Activated T-cell treated with anti-CD3 and anti-CD28 coated beads, Interleukin-2, amount 50 U/mL, for 4 hours (primary cell): ENCODE measurements at regions not wholly inside any gene's neighbourhood (a gene's known extent, or its start where the extent isn't known, plus 50 kb on each side); places are given as distances from the start of the nearest gene placed in this dataset.

Experiments used
- ATAC-seq, 2 donors: fragments of 200-7000 bp; cut with Tn5 transposase; one replicate each; pipeline ENCODE4 v1.10.0; 2021
- DNase-seq: peaks from one replicate; pipeline ENCODE4 v3.0.0-alpha.2; 2020
- H3K27me3 Mint-ChIP-seq: one replicate; pipeline ENCODE4 v1.8.0; 2021; ENCODE audit warnings: low read depth, mixed read lengths
- H3K36me3 Mint-ChIP-seq: one replicate; pipeline ENCODE4 v1.8.0; 2022; ENCODE audit warnings: mixed read lengths; ENCODE audit not compliant: insufficient read depth
- H3K4me1 Mint-ChIP-seq: one replicate; pipeline ENCODE4 v1.8.0; 2021; ENCODE audit warnings: low read depth, mixed read lengths
- H3K4me3 Mint-ChIP-seq: one replicate; pipeline ENCODE4 v1.8.0; 2021; ENCODE audit warnings: mild to moderate bottlenecking, moderate library complexity, mixed read lengths
- H3K9me3 Mint-ChIP-seq: one replicate; pipeline ENCODE4 v1.8.0; 2021; ENCODE audit warnings: mixed read lengths

GRCh38 chr16:73426433-73427160 is 378.7 kb upstream of the ZFHX3 start:
- ATAC-seq (no peak), DNase-seq (no peak)
- no peak overlapping the region for H3K4me3 Mint-ChIP-seq
- H3K36me3 Mint-ChIP-seq = no peaks in the 10 kb centered on the region
- H3K9me3 Mint-ChIP-seq = no peaks in the 10 kb centered on the region
- H3K27me3 Mint-ChIP-seq = no peaks in the 10 kb centered on the region
- no peaks in the 10 kb centered on the region for H3K4me1 Mint-ChIP-seq

- ATAC-seq = no peak
- Mint-ChIP-seq H3K4me3 (no peak overlapping the region), H3K27me3 (no peaks in the 10 kb centered on the region), H3K9me3 (no peaks in the 10 kb centered on the region), H3K36me3 (no peaks in the 10 kb centered on the region), H3K4me1 (no peaks in the 10 kb centered on the region)
- DNase-seq = no peak
Observed at GRCh38 chr16:73420676-73421075, 372.7 kb upstream of the ZFHX3 start.

- Mint-ChIP-seq H3K4me3 (no peak overlapping the region), H3K36me3 (no peaks in the 10 kb centered on the region), H3K27me3 (no peaks in the 10 kb centered on the region), H3K4me1 (no peaks in the 10 kb centered on the region), H3K9me3 (no peaks in the 10 kb centered on the region)
- DNase-seq (no peak), ATAC-seq (no peak)
Observed at GRCh38 chr16:73420244-73420643, 372.3 kb upstream of the ZFHX3 start.

GRCh38 chr16:73418691-73419090 is 370.8 kb upstream of the ZFHX3 start:
- no peak for ATAC-seq
- Mint-ChIP-seq H3K9me3 (no peaks in the 10 kb centered on the region), H3K4me3 (no peak overlapping the region), H3K27me3 (no peaks in the 10 kb centered on the region), H3K4me1 (no peaks in the 10 kb centered on the region), H3K36me3 (no peaks in the 10 kb centered on the region)
- DNase-seq = no peak

GRCh38 chr16:73418051-73418450 is 370.1 kb upstream of the ZFHX3 start:
- no peaks in the 10 kb centered on the region for H3K4me1 Mint-ChIP-seq
- H3K27me3 Mint-ChIP-seq = no peaks in the 10 kb centered on the region
- no peaks in the 10 kb centered on the region for H3K36me3 Mint-ChIP-seq
- ATAC-seq = no peak
- no peak overlapping the region for H3K4me3 Mint-ChIP-seq
- no peak for DNase-seq
- no peaks in the 10 kb centered on the region for H3K9me3 Mint-ChIP-seq

- no peaks in the 10 kb centered on the region for H3K4me1 Mint-ChIP-seq
- no peak overlapping the region for H3K4me3 Mint-ChIP-seq
- ATAC-seq (no peak), DNase-seq (no peak)
- no peaks in the 10 kb centered on the region for H3K9me3 Mint-ChIP-seq
- H3K36me3 Mint-ChIP-seq = no peaks in the 10 kb centered on the region
- H3K27me3 Mint-ChIP-seq = no peaks in the 10 kb centered on the region
Observed at GRCh38 chr16:73415286-73415685, 367.4 kb upstream of the ZFHX3 start.

GRCh38 chr16:73414638-73415037 is 366.7 kb upstream of the ZFHX3 start:
- Mint-ChIP-seq H3K4me1 (no peaks in the 10 kb centered on the region), H3K27me3 (peaks cover under 1% of the 10 kb centered on the region), H3K36me3 (no peaks in the 10 kb centered on the region), H3K9me3 (peaks cover 1% of the 10 kb centered on the region), H3K4me3 (no peak overlapping the region)
- ATAC-seq (no peak), DNase-seq (no peak)

- Mint-ChIP-seq H3K27me3 (peaks cover 4% of the 10 kb centered on the region), H3K9me3 (peaks cover 4% of the 10 kb centered on the region), H3K4me3 (no peak overlapping the region), H3K36me3 (no peaks in the 10 kb centered on the region), H3K4me1 (no peaks in the 10 kb centered on the region)
- no peak for ATAC-seq
- no peak for DNase-seq
Observed at GRCh38 chr16:73413830-73414190, 365.9 kb upstream of the ZFHX3 start.

GRCh38 chr16:73413091-73413829 is 365.3 kb upstream of the ZFHX3 start:
- peaks cover 4% of the 10 kb centered on the region for H3K9me3 Mint-ChIP-seq
- peaks cover 4% of the 10 kb centered on the region for H3K27me3 Mint-ChIP-seq
- no peak for DNase-seq
- no peaks in the 10 kb centered on the region for H3K36me3 Mint-ChIP-seq
- no peak for ATAC-seq
- H3K4me1 Mint-ChIP-seq = no peaks in the 10 kb centered on the region
- no peak overlapping the region for H3K4me3 Mint-ChIP-seq

- ATAC-seq (no peak), DNase-seq (no peak)
- Mint-ChIP-seq H3K4me3 (no peak overlapping the region), H3K27me3 (peaks cover 4% of the 10 kb centered on the region), H3K36me3 (no peaks in the 10 kb centered on the region), H3K4me1 (no peaks in the 10 kb centered on the region), H3K9me3 (peaks cover 4% of the 10 kb centered on the region)
Observed at GRCh38 chr16:73412416-73412815, 364.5 kb upstream of the ZFHX3 start.

GRCh38 chr16:73408716-73409115 is 360.8 kb upstream of the ZFHX3 start:
- DNase-seq = no peak
- no peaks in the 10 kb centered on the region for H3K4me1 Mint-ChIP-seq
- no peaks in the 10 kb centered on the region for H3K36me3 Mint-ChIP-seq
- H3K27me3 Mint-ChIP-seq = peaks cover 4% of the 10 kb centered on the region
- ATAC-seq = no peak
- H3K4me3 Mint-ChIP-seq = no peak overlapping the region
- peaks cover 4% of the 10 kb centered on the region for H3K9me3 Mint-ChIP-seq

GRCh38 chr16:73408311-73408710 is 360.4 kb upstream of the ZFHX3 start:
- ATAC-seq = no peak
- H3K9me3 Mint-ChIP-seq = peaks cover 4% of the 10 kb centered on the region

GRCh38 chr16:73405851-73406250 is 357.9 kb upstream of the ZFHX3 start:
- DNase-seq (no peak), ATAC-seq (no peak)
- Mint-ChIP-seq H3K36me3 (no peaks in the 10 kb centered on the region), H3K9me3 (peaks cover 4% of the 10 kb centered on the region), H3K4me1 (no peaks in the 10 kb centered on the region), H3K4me3 (no peak overlapping the region), H3K27me3 (peaks cover 4% of the 10 kb centered on the region)

More at GRCh38 chr16:73408311-73408710, 360.4 kb upstream of the ZFHX3 start:
- DNase-seq = no peak
- H3K27me3 Mint-ChIP-seq = peaks cover 4% of the 10 kb centered on the region
- no peaks in the 10 kb centered on the region for H3K36me3 Mint-ChIP-seq
- H3K4me3 Mint-ChIP-seq = no peak overlapping the region
- H3K4me1 Mint-ChIP-seq = no peaks in the 10 kb centered on the region

GRCh38 chr16:73404001-73404400 is 356.1 kb upstream of the ZFHX3 start:
- ATAC-seq = no peak
- no peaks in the 10 kb centered on the region for H3K9me3 Mint-ChIP-seq
- H3K4me1 Mint-ChIP-seq = no peaks in the 10 kb centered on the region
- no peaks in the 10 kb centered on the region for H3K36me3 Mint-ChIP-seq
- DNase-seq = no peak
- H3K4me3 Mint-ChIP-seq = no peak overlapping the region
- no peaks in the 10 kb centered on the region for H3K27me3 Mint-ChIP-seq

GRCh38 chr16:73403291-73403690 is 355.4 kb upstream of the ZFHX3 start:
- DNase-seq (no peak), ATAC-seq (no peak)
- H3K9me3 Mint-ChIP-seq = no peaks in the 10 kb centered on the region
- H3K4me1 Mint-ChIP-seq = no peaks in the 10 kb centered on the region
- no peaks in the 10 kb centered on the region for H3K36me3 Mint-ChIP-seq
- no peaks in the 10 kb centered on the region for H3K27me3 Mint-ChIP-seq
- no peak overlapping the region for H3K4me3 Mint-ChIP-seq
